T follicular helper cell (primary cell): ENCODE measurements at regions not wholly inside any gene's neighbourhood (a gene's known extent, or its start where the extent isn't known, plus 50 kb on each side); places are given as distances from the start of the nearest gene placed in this dataset.

Source experiments
- DNase-seq: peaks from one replicate; pipeline ENCODE4 v3.0.0-alpha.2; 2020; ENCODE audit warnings: low read depth

GRCh38 chr6:37105148-37106050 lies 64.6 kb upstream of the PIM1 start:
- DNase-seq = no peak

DNA sequence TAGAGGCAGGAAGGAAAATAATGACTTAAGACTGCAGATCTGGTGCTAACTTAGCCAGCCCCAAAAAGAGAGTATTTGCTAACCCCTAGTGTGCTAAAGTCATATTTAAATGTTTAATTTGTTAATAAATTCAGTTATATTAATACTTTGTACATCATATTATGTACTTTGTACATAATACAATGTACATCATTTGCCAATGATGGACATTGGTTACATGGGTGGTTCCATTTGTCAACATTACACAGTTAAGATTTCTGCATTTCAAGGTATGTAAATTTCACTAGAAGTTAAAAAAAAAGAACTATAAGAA lies 63.9 kb upstream of the PIM1 start:
- DNase-seq = no peak

DNA sequence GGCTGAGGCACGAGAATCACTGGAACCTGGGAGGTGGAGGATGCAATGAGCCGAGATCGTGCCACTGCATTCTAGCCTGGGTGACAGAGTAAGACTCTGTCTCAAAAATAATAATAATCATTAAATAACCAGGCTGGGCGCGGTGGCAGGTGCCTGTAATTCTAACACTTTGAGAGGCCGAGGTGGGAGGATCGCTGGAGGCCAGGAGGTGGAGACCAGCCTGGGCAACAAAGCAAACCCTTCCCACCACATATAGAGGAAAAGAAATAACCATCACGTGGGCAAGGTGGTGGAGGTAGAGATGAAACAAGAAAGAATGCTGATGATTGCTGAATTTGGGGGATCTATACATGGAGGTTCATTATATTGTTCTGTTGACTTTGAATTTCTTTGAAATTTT lies 63.4 kb upstream of the PIM1 start:
- no peak for DNase-seq

DNA sequence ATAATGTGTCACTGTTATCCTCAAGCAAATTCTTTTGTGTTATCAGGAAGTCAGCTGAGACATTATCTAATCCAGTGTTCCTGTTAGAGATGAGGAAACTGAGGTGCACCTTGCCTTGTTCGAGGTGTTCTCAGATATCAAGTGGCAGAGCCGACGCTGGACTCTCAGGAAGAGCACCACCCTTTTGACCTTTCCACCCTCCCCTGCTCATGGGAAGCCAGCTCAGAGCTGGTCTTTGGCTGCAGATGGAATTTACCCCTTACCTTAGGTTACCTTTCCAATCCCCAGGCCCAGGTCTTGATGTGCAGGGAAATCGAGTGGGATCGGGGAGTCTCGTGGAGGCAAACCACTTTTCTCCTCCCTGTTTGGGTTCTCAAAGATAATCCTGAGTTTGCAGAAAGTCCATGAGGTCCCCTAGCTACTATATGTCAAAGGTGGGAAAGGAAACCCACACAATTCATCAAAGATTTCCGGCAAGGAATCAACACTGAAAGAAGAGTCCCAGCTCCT lies 62.9 kb upstream of the PIM1 start:
- no peak for DNase-seq

- no peak for DNase-seq
Measured at GRCh38 chr6:37109714-37110499, 60.0 kb upstream of the PIM1 start.

- DNase-seq = no peak
Measured at GRCh38 chr6:37110500-37111461, 59.2 kb upstream of the PIM1 start.

DNA sequence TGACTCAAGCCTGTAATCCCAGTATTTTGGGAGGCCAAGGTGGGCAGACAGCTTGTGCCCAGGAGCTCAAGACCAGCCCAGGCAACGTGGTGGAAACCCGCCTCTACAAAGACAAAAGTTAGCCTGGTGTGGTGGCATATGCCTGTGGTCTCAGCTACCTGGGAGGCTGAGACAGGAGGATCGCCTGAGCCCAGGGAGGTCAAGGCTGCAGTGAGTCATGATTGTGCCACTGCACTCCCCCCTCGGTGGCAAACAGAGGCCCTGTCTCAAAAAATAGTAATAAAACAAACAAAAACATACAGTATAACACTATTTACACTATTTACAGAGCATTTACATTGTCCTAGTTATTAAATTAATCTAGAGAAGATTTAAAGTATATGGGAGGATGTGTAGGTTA lies 56.0 kb upstream of the PIM1 start:
- DNase-seq = no peak

- no peak for DNase-seq
Measured at GRCh38 chr6:37114612-37115011, 55.3 kb upstream of the PIM1 start.

GRCh38 chr6:37115236-37115895 lies 54.6 kb upstream of the PIM1 start:
- no peak for DNase-seq

DNA sequence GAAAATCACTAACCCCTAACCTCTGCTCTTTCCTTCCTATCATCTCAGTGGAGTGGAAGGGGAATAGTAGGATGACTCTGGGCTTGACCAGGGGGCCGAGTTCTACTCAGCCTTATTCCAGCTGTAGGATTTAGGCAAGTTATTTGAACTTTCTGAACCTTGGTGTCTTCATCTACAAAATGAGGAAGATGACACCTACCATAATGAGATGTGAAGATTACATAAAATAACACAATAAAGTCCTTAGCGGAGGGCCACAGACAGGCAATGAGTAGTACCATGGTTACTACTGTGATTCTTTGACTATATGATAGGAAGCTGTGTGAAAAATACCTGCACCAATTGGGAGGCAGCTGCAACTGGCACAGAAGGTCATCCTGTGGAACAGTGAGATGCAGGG lies 53.6 kb upstream of the PIM1 start:
- DNase-seq = no peak

- no peak for DNase-seq
Measured at GRCh38 chr6:37119387-37119886, 50.5 kb upstream of the PIM1 start.
